ENCODE measurements at regions not wholly inside any gene's neighbourhood (a gene's known extent, or its start where the extent isn't known, plus 50 kb on each side); places are given as distances from the start of the nearest gene placed in this dataset.

DNA sequence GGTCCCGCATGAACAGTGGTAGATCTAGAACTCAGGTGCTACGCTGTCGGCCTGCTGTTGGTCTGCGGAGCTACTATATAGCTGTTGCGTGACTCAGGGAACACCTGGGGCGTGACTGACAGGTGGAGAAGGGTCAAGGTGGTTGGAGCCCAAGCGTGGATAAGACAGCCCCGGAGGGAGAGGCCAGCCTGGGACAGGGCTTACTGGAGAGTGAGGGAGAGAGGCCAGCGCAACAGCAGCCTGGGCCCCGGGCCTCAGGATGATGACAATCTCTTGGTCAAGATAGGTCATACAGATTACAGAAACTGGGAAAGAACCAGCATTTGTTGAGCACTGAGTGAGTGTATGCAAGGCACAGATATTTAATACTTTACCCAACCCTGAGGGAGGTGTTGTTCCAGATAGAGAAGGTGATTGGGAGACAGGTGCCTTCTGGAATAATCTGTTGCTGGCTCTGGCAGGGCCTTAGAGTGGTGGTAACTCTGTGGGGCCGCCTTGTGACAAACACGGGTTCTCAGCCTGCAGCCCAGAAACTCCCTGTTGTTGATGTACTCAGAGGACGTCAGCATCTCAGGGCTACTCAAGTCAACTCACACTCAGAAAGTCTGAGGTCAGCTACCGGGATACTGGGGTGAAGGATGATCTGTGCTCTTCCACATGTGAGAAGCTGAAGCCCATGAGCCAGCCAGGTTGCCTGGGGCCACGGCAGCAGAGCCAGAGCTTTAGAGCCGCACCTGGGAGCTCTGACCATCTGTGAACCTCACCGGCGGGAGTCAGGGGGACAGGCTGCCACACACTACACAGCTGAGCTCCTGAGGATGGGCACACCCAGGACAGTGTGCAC is 265.4 kb upstream of the HES1 start:
- TF ChIP-seq POLR2A (IDR thresholded peaks at IDR 0.05), result no peak
- TF ChIP-seq, protein P1, sequence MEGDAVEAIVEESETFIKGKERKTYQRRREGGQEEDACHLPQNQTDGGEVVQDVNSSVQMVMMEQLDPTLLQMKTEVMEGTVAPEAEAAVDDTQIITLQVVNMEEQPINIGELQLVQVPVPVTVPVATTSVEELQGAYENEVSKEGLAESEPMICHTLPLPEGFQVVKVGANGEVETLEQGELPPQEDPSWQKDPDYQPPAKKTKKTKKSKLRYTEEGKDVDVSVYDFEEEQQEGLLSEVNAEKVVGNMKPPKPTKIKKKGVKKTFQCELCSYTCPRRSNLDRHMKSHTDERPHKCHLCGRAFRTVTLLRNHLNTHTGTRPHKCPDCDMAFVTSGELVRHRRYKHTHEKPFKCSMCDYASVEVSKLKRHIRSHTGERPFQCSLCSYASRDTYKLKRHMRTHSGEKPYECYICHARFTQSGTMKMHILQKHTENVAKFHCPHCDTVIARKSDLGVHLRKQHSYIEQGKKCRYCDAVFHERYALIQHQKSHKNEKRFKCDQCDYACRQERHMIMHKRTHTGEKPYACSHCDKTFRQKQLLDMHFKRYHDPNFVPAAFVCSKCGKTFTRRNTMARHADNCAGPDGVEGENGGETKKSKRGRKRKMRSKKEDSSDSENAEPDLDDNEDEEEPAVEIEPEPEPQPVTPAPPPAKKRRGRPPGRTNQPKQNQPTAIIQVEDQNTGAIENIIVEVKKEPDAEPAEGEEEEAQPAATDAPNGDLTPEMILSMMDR (IDR thresholded peaks at IDR 0.05 in 8 of 11, conservative IDR thresholded peaks at IDR 0.05 in 3 of 11), result no peak
